Mesothelial cell of epicardium (in vitro differentiated cells): ENCODE measurements at regions not wholly inside any gene's neighbourhood (a gene's known extent, or its start where the extent isn't known, plus 50 kb on each side); places are given as distances from the start of the nearest gene placed in this dataset.

Source experiments
- DNase-seq, 2 experiments: peaks; one replicate each; pipeline ENCODE4 v3.0.0; 2021; ENCODE audit warnings: low spot score in 2 of 2; ENCODE audit not compliant: unreplicated experiment in 2 of 2
- H3K27ac Mint-ChIP-seq: 2 replicates; pipeline ENCODE4 v1.8.0; 2021; ENCODE audit warnings: mixed read lengths
- H3K27me3 Mint-ChIP-seq: 2 replicates; pipeline ENCODE4 v1.8.0; 2021; ENCODE audit warnings: low read depth, mixed read lengths
- H3K36me3 Mint-ChIP-seq: 2 replicates; pipeline ENCODE4 v1.8.0; 2021; ENCODE audit warnings: mixed read lengths
- H3K4me1 Mint-ChIP-seq: 2 replicates; pipeline ENCODE4 v1.8.0; 2021; ENCODE audit warnings: mixed read lengths
- H3K4me3 Mint-ChIP-seq: 2 replicates; pipeline ENCODE4 v1.8.0; 2021; ENCODE audit warnings: mild to moderate bottlenecking, moderate library complexity, mixed read lengths
- H3K9me3 Mint-ChIP-seq: 2 replicates; pipeline ENCODE4 v1.8.0; 2021; ENCODE audit warnings: mixed read lengths
- CTCF ChIP-seq: fragments of 200-600 bp; sonication (generic); IDR thresholded peaks from one replicate; pipeline ENCODE4 v1.5.0; 2021; ENCODE audit warnings: antibody characterized with exemption; ENCODE audit not compliant: unreplicated experiment

GRCh38 chr20:22495789-22496188, 88.6 kb downstream of the FOXA2 start:
- Mint-ChIP-seq H3K36me3 (no peaks in the 10 kb centered on the region), H3K9me3 (no peaks in the 10 kb centered on the region), H3K4me1 (no peaks in the 10 kb centered on the region), H3K27me3 (peaks cover 63% of the 10 kb centered on the region), H3K27ac (no peak overlapping the region), H3K4me3 (no peak overlapping the region)
- no peak for TF ChIP-seq CTCF
- DNase-seq, result no peak

- H3K27ac Mint-ChIP-seq, result no peak overlapping the region
- no peak overlapping the region for H3K4me3 Mint-ChIP-seq
- peaks cover 61% of the 10 kb centered on the region for H3K27me3 Mint-ChIP-seq
- DNase-seq, result no peak
- H3K4me1 Mint-ChIP-seq, result no peaks in the 10 kb centered on the region
- no peaks in the 10 kb centered on the region for H3K36me3 Mint-ChIP-seq
- TF ChIP-seq CTCF, result no peak
- H3K9me3 Mint-ChIP-seq, result no peaks in the 10 kb centered on the region
Measured at GRCh38 chr20:22495172-22495571, 89.2 kb downstream of the FOXA2 start.

GRCh38 chr20:22492497-22492896, 91.9 kb downstream of the FOXA2 start:
- no peak overlapping the region for H3K4me3 Mint-ChIP-seq
- no peaks in the 10 kb centered on the region for H3K9me3 Mint-ChIP-seq
- no peak for DNase-seq
- H3K4me1 Mint-ChIP-seq, result no peaks in the 10 kb centered on the region
- peaks cover 74% of the 10 kb centered on the region for H3K27me3 Mint-ChIP-seq
- no peak overlapping the region for H3K27ac Mint-ChIP-seq
- H3K36me3 Mint-ChIP-seq, result no peaks in the 10 kb centered on the region
- no peak for TF ChIP-seq CTCF

GRCh38 chr20:22491194-22491505, 93.2 kb downstream of the FOXA2 start:
- Mint-ChIP-seq H3K27me3 (peaks cover 72% of the 10 kb centered on the region), H3K4me1 (no peaks in the 10 kb centered on the region), H3K9me3 (no peaks in the 10 kb centered on the region), H3K27ac (no peak overlapping the region), H3K4me3 (no peak overlapping the region), H3K36me3 (no peaks in the 10 kb centered on the region)
- no peak for TF ChIP-seq CTCF
- no peak for DNase-seq

GRCh38 chr20:22490287-22491193, 93.8 kb downstream of the FOXA2 start:
- H3K9me3 Mint-ChIP-seq, result no peaks in the 10 kb centered on the region
- H3K36me3 Mint-ChIP-seq, result no peaks in the 10 kb centered on the region
- no peak for DNase-seq
- H3K27ac Mint-ChIP-seq, result no peak overlapping the region
- no peak overlapping the region for H3K4me3 Mint-ChIP-seq
- H3K27me3 Mint-ChIP-seq, result peaks cover 72% of the 10 kb centered on the region
- no peak for TF ChIP-seq CTCF
- no peaks in the 10 kb centered on the region for H3K4me1 Mint-ChIP-seq
